ENCODE measurements at regions not wholly inside any gene's neighbourhood (a gene's known extent, or its start where the extent isn't known, plus 50 kb on each side); places are given as distances from the start of the nearest gene placed in this dataset.
A peak's percentile ranks its signal among the peaks of the same experiment; 100 is the strongest.

DNA sequence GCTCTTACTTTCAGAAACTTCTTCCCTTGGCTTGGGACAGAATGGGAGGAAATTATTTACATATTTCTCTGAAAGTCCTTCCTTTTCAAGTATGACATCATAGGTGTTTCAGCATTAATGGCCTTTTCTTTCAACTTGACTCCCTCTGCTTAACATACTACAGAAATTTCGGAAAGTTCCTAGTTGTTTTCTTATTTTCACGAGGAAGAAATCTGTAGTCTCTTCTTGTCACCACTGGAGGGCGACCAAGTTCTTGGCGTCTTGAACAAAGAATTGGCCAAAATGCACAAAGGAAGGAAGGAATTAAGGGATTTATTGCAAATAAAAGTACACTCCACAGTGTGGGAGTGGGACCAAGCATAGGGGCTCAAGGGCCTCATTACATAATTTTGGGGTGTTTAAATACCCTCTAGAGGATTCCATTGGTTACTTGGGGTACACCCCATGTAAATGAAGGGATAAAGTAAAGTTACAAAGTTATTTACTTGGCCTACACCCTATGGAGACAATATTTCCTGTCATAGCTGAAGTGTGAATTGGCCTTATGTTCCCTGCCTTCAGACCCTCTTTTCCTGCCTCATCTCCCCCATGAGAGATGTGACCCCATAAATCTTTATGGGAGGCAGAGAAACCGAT is 70.4 kb downstream of the RPL10L start:
- Histone ChIP-seq H3K36me3 (ENCODE audit: control insufficient read depth in 4 of 4, insufficient read depth in 3 of 4, low read depth in 1 of 4, low read length in 3 of 4) (no peaks in the 10 kb centered on the region), H3K9ac (ENCODE audit: low read depth in 1 of 2, low read length in 2 of 2) (no peak overlapping the region), H3K4me1 (ENCODE audit: control insufficient read depth in 4 of 4, insufficient read depth in 4 of 4, low read length in 3 of 4) (no peaks in the 10 kb centered on the region), H3K9me3 (ENCODE audit: control insufficient read depth in 4 of 4, low read length in 3 of 4) (no peaks in the 10 kb centered on the region), H3K4me3 (ENCODE audit: low read depth in 1 of 3, low read length in 3 of 3) (no peak overlapping the region), H3K27ac (ENCODE audit: low read depth in 1 of 2, low read length in 2 of 2) (no peak overlapping the region), H3K27me3 (ENCODE audit: control insufficient read depth in 4 of 4, insufficient read depth in 4 of 4, low read length in 3 of 4) (no peaks in the 10 kb centered on the region)
- WGBS: 35% methylated on average over 5 of the region's 5 CpGs
- TF ChIP-seq TAF1 (conservative IDR thresholded peaks at IDR 0.05) (no peak), RXRA (IDR thresholded peaks at IDR 0.05) (no peak), YY1 (IDR thresholded peaks at IDR 0.05) (no peak), JUND (IDR thresholded peaks at IDR 0.05) (no peak), RAD21 (IDR thresholded peaks at IDR 0.05) (peak; percentile 72 to 79)
- TF ChIP-seq, protein P1, sequence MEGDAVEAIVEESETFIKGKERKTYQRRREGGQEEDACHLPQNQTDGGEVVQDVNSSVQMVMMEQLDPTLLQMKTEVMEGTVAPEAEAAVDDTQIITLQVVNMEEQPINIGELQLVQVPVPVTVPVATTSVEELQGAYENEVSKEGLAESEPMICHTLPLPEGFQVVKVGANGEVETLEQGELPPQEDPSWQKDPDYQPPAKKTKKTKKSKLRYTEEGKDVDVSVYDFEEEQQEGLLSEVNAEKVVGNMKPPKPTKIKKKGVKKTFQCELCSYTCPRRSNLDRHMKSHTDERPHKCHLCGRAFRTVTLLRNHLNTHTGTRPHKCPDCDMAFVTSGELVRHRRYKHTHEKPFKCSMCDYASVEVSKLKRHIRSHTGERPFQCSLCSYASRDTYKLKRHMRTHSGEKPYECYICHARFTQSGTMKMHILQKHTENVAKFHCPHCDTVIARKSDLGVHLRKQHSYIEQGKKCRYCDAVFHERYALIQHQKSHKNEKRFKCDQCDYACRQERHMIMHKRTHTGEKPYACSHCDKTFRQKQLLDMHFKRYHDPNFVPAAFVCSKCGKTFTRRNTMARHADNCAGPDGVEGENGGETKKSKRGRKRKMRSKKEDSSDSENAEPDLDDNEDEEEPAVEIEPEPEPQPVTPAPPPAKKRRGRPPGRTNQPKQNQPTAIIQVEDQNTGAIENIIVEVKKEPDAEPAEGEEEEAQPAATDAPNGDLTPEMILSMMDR (IDR thresholded peaks at IDR 0.05; ENCODE audit: low read depth, low read length, missing input control): peak; percentile 29
- TF ChIP-seq, protein P2, sequence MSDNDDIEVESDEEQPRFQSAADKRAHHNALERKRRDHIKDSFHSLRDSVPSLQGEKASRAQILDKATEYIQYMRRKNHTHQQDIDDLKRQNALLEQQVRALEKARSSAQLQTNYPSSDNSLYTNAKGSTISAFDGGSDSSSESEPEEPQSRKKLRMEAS (IDR thresholded peaks at IDR 0.05): no peak
- TF ChIP-seq, protein P3, sequence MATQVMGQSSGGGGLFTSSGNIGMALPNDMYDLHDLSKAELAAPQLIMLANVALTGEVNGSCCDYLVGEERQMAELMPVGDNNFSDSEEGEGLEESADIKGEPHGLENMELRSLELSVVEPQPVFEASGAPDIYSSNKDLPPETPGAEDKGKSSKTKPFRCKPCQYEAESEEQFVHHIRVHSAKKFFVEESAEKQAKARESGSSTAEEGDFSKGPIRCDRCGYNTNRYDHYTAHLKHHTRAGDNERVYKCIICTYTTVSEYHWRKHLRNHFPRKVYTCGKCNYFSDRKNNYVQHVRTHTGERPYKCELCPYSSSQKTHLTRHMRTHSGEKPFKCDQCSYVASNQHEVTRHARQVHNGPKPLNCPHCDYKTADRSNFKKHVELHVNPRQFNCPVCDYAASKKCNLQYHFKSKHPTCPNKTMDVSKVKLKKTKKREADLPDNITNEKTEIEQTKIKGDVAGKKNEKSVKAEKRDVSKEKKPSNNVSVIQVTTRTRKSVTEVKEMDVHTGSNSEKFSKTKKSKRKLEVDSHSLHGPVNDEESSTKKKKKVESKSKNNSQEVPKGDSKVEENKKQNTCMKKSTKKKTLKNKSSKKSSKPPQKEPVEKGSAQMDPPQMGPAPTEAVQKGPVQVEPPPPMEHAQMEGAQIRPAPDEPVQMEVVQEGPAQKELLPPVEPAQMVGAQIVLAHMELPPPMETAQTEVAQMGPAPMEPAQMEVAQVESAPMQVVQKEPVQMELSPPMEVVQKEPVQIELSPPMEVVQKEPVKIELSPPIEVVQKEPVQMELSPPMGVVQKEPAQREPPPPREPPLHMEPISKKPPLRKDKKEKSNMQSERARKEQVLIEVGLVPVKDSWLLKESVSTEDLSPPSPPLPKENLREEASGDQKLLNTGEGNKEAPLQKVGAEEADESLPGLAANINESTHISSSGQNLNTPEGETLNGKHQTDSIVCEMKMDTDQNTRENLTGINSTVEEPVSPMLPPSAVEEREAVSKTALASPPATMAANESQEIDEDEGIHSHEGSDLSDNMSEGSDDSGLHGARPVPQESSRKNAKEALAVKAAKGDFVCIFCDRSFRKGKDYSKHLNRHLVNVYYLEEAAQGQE (IDR thresholded peaks at IDR 0.05): no peak
- TF ChIP-seq, protein P4, sequence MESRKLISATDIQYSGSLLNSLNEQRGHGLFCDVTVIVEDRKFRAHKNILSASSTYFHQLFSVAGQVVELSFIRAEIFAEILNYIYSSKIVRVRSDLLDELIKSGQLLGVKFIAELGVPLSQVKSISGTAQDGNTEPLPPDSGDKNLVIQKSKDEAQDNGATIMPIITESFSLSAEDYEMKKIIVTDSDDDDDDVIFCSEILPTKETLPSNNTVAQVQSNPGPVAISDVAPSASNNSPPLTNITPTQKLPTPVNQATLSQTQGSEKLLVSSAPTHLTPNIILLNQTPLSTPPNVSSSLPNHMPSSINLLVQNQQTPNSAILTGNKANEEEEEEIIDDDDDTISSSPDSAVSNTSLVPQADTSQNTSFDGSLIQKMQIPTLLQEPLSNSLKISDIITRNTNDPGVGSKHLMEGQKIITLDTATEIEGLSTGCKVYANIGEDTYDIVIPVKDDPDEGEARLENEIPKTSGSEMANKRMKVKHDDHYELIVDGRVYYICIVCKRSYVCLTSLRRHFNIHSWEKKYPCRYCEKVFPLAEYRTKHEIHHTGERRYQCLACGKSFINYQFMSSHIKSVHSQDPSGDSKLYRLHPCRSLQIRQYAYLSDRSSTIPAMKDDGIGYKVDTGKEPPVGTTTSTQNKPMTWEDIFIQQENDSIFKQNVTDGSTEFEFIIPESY (IDR thresholded peaks at IDR 0.05): no peak
- DNase-seq (ENCODE audit: low spot score): no peak

DNA sequence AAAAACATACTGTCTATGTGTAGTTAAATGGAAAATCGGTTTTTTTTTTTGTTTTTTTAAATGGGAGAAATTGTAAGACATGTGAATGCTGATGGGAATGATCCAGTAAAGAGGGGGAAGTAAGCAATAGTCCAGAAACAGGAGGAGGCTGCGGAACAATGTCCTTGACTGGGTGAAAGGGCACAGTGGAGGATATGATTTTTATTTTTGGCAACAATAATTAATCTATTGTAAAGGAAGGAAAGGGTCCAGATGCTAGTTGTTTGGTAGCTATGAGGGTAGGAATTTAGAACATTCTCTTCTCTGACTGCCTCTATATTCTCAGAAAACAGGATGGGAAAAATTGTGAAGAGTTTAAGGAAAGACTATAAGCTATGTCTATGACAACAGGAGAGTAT is 76.6 kb downstream of the RPL10L start:
- TF ChIP-seq HNF4A (conservative IDR thresholded peaks at IDR 0.05) (no peak), EGR1 (IDR thresholded peaks at IDR 0.05; ENCODE audit: low read depth in 2 of 2) (no peak), HNF4G (IDR thresholded peaks at IDR 0.05) (no peak), JUND (IDR thresholded peaks at IDR 0.05) (no peak), GABPA (IDR thresholded peaks at IDR 0.05 in 1 of 2, conservative IDR thresholded peaks at IDR 0.05 in 1 of 2) (no peak), FOXA2 (IDR thresholded peaks at IDR 0.05) (no peak)
- TF ChIP-seq, protein P1 (IDR thresholded peaks at IDR 0.05; ENCODE audit: low read depth, low read length, missing input control): no peak
- TF ChIP-seq, protein P4 (IDR thresholded peaks at IDR 0.05): no peak
- TF ChIP-seq, protein P5, sequence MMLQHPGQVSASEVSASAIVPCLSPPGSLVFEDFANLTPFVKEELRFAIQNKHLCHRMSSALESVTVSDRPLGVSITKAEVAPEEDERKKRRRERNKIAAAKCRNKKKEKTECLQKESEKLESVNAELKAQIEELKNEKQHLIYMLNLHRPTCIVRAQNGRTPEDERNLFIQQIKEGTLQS (IDR thresholded peaks at IDR 0.05): no peak
- H3K9me3 ChIP-seq (ENCODE audit: control insufficient read depth in 4 of 4, low read length in 3 of 4): no peaks in the 10 kb centered on the region
- no peaks in the 10 kb centered on the region for H3K36me3 ChIP-seq (ENCODE audit: control insufficient read depth in 4 of 4, insufficient read depth in 3 of 4, low read depth in 1 of 4, low read length in 3 of 4)
- H3K27me3 ChIP-seq (ENCODE audit: control insufficient read depth in 4 of 4, insufficient read depth in 4 of 4, low read length in 3 of 4): no peaks in the 10 kb centered on the region
- H3K4me3 ChIP-seq (ENCODE audit: low read depth in 1 of 3, low read length in 3 of 3): no peak overlapping the region
- H3K9ac ChIP-seq (ENCODE audit: low read depth in 1 of 2, low read length in 2 of 2): no peak overlapping the region
- H3K4me1 ChIP-seq (ENCODE audit: control insufficient read depth in 4 of 4, insufficient read depth in 4 of 4, low read length in 3 of 4): no peaks in the 10 kb centered on the region
- 42% methylated on average over 2 of the region's 2 CpGs for WGBS
- no peak for DNase-seq (ENCODE audit: low spot score)
- no peak overlapping the region for H3K27ac ChIP-seq (ENCODE audit: low read depth in 1 of 2, low read length in 2 of 2)

All from liver (tissue), 8 donors.